ENCODE measurements at regions not wholly inside any gene's neighbourhood (a gene's known extent, or its start where the extent isn't known, plus 50 kb on each side); places are given as distances from the start of the nearest gene placed in this dataset.

- Histone ChIP-seq H3K27me3 (ENCODE audit: insufficient read depth, low read depth, severe bottlenecking) (peaks cover 45% of the 10 kb centered on the region), H3K4me3 (ENCODE audit: low read depth, low read length) (no peak overlapping the region), H3K36me3 (no peaks in the 10 kb centered on the region), H3K9me3 (ENCODE audit: severe bottlenecking) (no peaks in the 10 kb centered on the region), H3K27ac (no peak overlapping the region)
- no peak for DNase-seq
- TF ChIP-seq CTCF (IDR thresholded peaks at IDR 0.05; ENCODE audit: low read depth, low read length): no peak
These were observed 218.9 kb upstream of the GYPC start for GRCh38 chr2:126437016-126437415.

GRCh38 chr2:126444512-126444911, 211.4 kb upstream of the GYPC start:
- Histone ChIP-seq H3K4me3 (ENCODE audit: low read depth, low read length) (no peak overlapping the region), H3K9me3 (ENCODE audit: severe bottlenecking) (no peaks in the 10 kb centered on the region), H3K27ac (no peak overlapping the region), H3K36me3 (no peaks in the 10 kb centered on the region), H3K27me3 (ENCODE audit: insufficient read depth, low read depth, severe bottlenecking) (peaks cover 48% of the 10 kb centered on the region)
- TF ChIP-seq CTCF (IDR thresholded peaks at IDR 0.05; ENCODE audit: low read depth, low read length): no peak
- DNase-seq: no peak

DNA sequence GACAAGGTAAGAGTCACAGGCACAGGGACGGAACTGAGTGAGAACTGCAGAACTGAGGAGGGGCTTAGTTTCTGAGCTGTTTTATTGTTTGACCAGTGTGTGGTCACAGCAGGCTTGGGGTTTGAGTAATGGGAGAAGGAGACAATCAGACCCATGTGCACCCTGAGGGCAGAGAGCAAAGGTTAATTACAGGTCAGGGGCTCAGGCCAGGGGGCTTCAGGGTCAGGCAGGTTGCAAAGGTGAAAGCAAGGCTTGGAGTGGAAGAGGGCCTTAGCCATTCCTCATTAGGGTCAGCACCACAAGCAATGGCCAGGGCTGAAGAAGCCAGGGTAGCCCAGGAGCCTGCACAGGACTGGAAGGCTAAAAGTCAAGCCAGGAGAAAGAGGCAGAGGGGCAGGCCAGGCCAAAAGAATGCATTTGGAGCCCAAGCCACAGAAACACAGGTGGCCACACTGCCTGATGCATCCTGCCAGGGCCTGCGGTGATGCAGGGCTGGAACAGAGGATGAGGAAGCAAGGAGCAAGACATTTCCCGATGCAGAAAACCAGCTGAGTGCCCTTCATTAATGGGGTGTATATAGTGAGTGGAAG, 209.8 kb upstream of the GYPC start:
- H3K9me3 ChIP-seq (ENCODE audit: severe bottlenecking): no peaks in the 10 kb centered on the region
- no peak for DNase-seq
- no peak overlapping the region for H3K27ac ChIP-seq
- H3K36me3 ChIP-seq: no peaks in the 10 kb centered on the region
- TF ChIP-seq CTCF (IDR thresholded peaks at IDR 0.05; ENCODE audit: low read depth, low read length): no peak
- H3K27me3 ChIP-seq (ENCODE audit: insufficient read depth, low read depth, severe bottlenecking): peaks cover 40% of the 10 kb centered on the region
- H3K4me3 ChIP-seq (ENCODE audit: low read depth, low read length): no peak overlapping the region

DNA sequence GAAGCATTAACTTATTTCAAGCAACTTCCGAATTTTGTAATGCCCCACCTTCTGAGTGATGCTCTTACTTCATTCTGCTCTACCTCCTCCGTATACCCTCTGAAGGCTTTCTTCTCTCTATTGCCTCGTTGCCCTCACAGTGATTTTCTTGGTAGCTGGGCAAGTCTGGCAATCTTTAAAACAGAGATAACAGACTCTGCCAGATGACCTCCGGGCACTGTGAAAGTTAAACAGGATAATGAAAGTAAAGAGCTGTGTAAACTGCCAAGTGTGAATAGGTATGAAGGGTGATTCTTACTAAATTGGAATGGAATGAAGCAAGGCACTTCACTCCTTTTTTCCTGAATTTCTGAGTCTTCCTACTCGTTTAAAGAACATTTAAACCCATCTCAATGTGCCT, 207.3 kb upstream of the GYPC start:
- no peak overlapping the region for H3K27ac ChIP-seq
- H3K27me3 ChIP-seq (ENCODE audit: insufficient read depth, low read depth, severe bottlenecking): peaks cover 30% of the 10 kb centered on the region
- no peak for DNase-seq
- TF ChIP-seq CTCF (IDR thresholded peaks at IDR 0.05; ENCODE audit: low read depth, low read length): no peak
- no peaks in the 10 kb centered on the region for H3K9me3 ChIP-seq (ENCODE audit: severe bottlenecking)
- no peaks in the 10 kb centered on the region for H3K36me3 ChIP-seq
- no peak overlapping the region for H3K4me3 ChIP-seq (ENCODE audit: low read depth, low read length)

GRCh38 chr2:126449677-126450076, 206.3 kb upstream of the GYPC start:
- H3K9me3 ChIP-seq (ENCODE audit: severe bottlenecking): no peaks in the 10 kb centered on the region
- H3K4me3 ChIP-seq (ENCODE audit: low read depth, low read length): no peak overlapping the region
- no peak overlapping the region for H3K27ac ChIP-seq
- TF ChIP-seq CTCF (IDR thresholded peaks at IDR 0.05; ENCODE audit: low read depth, low read length): no peak
- DNase-seq: no peak
- H3K36me3 ChIP-seq: no peaks in the 10 kb centered on the region
- peaks cover 27% of the 10 kb centered on the region for H3K27me3 ChIP-seq (ENCODE audit: insufficient read depth, low read depth, severe bottlenecking)
